ENCODE measurements at regions not wholly inside any gene's neighbourhood (a gene's known extent, or its start where the extent isn't known, plus 50 kb on each side); places are given as distances from the start of the nearest gene placed in this dataset.
"Not testable (repeated sequence)": the region's sequence is repeated elsewhere in the genome, so short reads cannot be mapped to it uniquely, and the experiment has no call there.

DNA sequence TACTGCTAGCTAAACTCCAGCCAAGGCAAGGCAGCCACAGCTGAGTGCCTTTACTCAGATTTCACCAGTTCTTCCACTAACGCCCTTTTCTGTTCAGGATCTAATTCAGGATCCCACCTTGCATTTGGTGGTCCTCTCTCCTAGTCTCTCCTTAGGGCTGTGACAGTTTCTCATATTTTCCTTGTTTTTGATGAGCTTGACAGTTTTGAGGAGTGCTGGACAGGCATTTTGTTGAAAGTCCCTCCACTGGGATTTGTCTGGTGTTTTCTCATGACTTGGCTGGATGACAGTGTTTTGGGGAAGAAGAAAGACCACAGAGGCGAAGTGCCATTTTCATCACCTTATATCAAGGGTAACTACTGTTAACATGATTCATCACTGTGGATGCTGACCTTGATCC is 162.3 kb upstream of the TSC22D1 start:
- H3K9me3 ChIP-seq (ENCODE audit: control insufficient read depth, low read length, poor library complexity, severe bottlenecking) = no peaks in the 10 kb centered on the region
- no peak overlapping the region for H3K27ac Mint-ChIP-seq
- H3K4me1 Mint-ChIP-seq = no peaks in the 10 kb centered on the region
- DNase-seq (no peak), ATAC-seq (no peak)
- H3K36me3 Mint-ChIP-seq (ENCODE audit: low read depth) = no peaks in the 10 kb centered on the region
- no peak overlapping the region for H3K4me3 Mint-ChIP-seq
- H3K27me3 Mint-ChIP-seq = peaks cover 6% of the 10 kb centered on the region

DNA sequence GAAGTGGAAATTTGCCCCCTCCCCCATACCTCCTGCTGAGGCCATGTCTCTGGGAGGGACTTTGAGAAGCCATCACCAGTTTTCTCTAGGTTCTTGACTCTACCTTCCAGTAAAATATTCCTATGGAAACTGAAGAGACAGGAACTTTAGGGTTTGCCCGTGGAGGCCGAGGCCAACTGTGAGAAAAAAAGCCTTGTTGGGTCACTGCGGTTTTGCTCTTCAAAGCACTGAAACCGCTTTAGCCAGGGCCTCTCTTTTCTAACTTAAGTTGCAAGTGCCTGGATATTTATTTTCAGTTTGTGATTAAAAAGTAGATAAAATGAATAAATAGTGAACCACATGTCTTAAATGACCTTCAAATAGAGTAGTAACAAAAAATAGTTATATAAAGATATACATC is 159.7 kb upstream of the TSC22D1 start:
- no peak for DNase-seq
- peaks cover 16% of the 10 kb centered on the region for H3K27me3 Mint-ChIP-seq
- H3K36me3 Mint-ChIP-seq (ENCODE audit: low read depth) = no peaks in the 10 kb centered on the region
- no peak for ATAC-seq
- H3K9me3 ChIP-seq (ENCODE audit: control insufficient read depth, low read length, poor library complexity, severe bottlenecking) = no peaks in the 10 kb centered on the region
- H3K4me1 Mint-ChIP-seq = no peaks in the 10 kb centered on the region
- no peak overlapping the region for H3K4me3 Mint-ChIP-seq
- no peak overlapping the region for H3K27ac Mint-ChIP-seq

DNA sequence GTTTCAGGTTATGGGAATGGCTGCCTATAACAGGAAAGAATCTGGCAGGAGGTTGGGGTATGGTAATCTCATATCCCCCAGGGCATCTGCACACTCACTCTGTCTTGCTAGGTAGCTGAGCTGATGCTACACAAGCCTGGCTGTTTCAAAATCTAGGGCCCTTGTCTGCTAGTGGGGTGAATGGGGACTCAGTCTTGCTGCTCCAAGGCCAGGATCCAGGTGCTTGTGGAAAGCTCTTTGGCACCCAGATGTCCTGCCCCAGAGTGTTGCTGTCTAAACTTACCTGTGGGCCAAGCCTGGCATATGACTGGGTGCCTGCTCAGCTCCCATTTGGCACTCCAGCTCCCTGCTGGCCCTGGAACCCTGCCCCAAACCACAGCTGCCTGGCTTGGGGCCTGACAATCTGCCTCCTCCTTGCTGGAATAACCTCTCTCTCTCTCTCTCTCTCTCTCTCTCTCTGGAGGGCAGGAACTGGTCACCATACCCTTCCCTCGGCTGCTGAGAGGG is 158.1 kb upstream of the TSC22D1 start:
- ATAC-seq = no peak
- no peak overlapping the region for H3K27ac Mint-ChIP-seq
- DNase-seq = no peak
- no peaks in the 10 kb centered on the region for H3K4me1 Mint-ChIP-seq
- H3K27me3 Mint-ChIP-seq = peaks cover 16% of the 10 kb centered on the region
- H3K4me3 Mint-ChIP-seq = no peak overlapping the region
- no peaks in the 10 kb centered on the region for H3K9me3 ChIP-seq (ENCODE audit: control insufficient read depth, low read length, poor library complexity, severe bottlenecking)
- H3K36me3 Mint-ChIP-seq (ENCODE audit: low read depth) = no peaks in the 10 kb centered on the region

DNA sequence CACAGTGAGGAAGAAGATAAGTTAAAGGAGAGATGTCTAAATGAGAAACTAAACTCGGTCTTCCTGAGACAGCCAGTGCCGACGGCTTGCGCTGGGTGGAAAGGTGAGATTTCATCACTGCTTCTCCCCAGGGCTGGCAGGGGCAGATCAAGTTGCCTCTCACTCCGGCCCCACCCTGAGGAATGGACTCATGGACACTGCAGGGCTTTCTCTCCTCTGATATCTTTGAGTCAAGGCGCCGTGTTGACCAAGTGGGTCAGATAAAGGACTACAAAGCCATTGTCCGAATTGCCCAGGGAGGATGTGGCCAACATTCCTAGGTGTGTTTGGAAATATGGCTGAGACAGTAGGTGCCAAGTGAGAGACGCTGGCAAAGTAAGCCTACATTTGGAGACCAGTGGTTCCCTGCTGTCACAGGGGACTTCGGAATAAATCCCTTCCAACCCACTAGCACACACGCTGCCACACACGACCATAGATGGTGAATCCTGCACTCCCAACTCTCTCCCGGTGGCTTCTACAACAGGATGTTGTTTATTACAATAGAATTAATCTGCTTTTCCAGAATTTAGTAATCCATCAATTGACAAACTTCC is 156.5 kb upstream of the TSC22D1 start:
- ATAC-seq = no peak
- no peak for DNase-seq
- Mint-ChIP-seq H3K4me3 (no peak overlapping the region), H3K4me1 (no peaks in the 10 kb centered on the region), H3K36me3 (ENCODE audit: low read depth) (no peaks in the 10 kb centered on the region), H3K27me3 (peaks cover 24% of the 10 kb centered on the region), H3K27ac (no peak overlapping the region)
- H3K9me3 ChIP-seq (ENCODE audit: control insufficient read depth, low read length, poor library complexity, severe bottlenecking) = no peaks in the 10 kb centered on the region

DNA sequence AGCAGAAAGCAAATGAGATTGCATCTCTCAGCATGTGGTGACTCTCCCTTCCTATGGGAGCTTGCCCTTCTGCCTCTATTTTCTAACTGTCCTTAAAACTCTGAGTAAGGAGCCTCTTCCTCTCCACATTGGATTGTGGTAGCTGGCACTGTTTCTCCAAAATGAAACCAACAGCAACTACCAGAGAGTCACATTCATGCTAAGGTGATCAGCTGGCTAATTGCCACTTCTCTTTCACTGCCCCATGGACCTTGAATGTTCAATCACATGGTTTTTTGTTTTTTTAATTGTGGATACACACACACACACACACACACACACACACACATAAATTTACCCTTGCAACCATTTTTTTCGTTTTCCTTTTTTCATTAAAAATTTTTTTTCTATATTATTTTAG is 154.7 kb upstream of the TSC22D1 start:
- Mint-ChIP-seq H3K4me3 (no peak overlapping the region), H3K27me3 (peaks cover 36% of the 10 kb centered on the region), H3K27ac (no peak overlapping the region), H3K4me1 (no peaks in the 10 kb centered on the region), H3K36me3 (ENCODE audit: low read depth) (no peaks in the 10 kb centered on the region)
- H3K9me3 ChIP-seq (ENCODE audit: control insufficient read depth, low read length, poor library complexity, severe bottlenecking) = no peaks in the 10 kb centered on the region
- DNase-seq (no peak), ATAC-seq (no peak)

DNA sequence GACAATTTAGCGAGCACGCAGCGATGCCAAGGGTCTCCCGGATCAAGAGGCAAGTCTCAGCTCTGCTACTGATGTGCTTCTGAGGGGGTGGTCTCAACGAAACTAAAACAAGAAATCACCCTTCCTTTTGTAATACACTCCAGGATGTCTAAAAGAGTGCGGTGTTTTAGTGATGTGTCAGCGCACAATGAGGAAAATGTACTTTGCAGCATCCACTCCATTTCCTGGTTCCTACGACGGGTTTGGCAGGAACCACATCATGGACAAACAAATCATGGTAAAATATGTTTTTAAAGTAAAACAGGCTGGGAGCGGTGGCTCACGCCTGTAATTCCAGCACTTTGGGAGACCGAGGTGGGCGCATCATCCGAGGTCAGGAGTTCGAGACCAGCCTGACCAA is 154.0 kb upstream of the TSC22D1 start:
- no peak overlapping the region for H3K27ac Mint-ChIP-seq
- no peaks in the 10 kb centered on the region for H3K4me1 Mint-ChIP-seq
- H3K36me3 Mint-ChIP-seq (ENCODE audit: low read depth) = no peaks in the 10 kb centered on the region
- H3K27me3 Mint-ChIP-seq = peaks cover 36% of the 10 kb centered on the region
- no peak overlapping the region for H3K4me3 Mint-ChIP-seq
- no peak for DNase-seq
- no peak for ATAC-seq
- H3K9me3 ChIP-seq (ENCODE audit: control insufficient read depth, low read length, poor library complexity, severe bottlenecking) = no peaks in the 10 kb centered on the region

DNA sequence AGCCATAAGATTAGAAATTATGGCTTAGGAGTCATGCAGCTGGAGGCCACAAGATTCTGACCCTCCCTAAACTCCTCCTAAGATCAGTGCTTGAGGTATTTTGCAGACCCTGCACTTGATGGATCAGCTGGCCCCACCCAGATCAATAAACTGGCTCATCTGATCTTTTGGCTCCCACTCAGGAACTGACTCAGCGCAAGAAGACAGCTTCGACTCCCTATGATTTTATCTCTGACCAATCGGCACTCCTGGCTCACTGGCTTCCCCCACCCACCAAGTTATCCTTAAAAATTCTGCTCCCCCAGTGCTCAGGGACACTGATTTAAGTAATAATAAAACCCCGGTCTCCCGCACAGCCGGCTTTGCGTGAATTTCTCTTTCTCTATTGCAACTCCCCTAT is 151.5 kb upstream of the TSC22D1 start:
- H3K27ac Mint-ChIP-seq; DNase-seq; H3K9me3 ChIP-seq (ENCODE audit: control insufficient read depth, low read length, poor library complexity, severe bottlenecking); H3K4me3 Mint-ChIP-seq; H3K4me1 Mint-ChIP-seq; ATAC-seq; H3K36me3 Mint-ChIP-seq (ENCODE audit: low read depth): not testable (repeated sequence)
- peaks cover 24% of the 10 kb centered on the region for H3K27me3 Mint-ChIP-seq

DNA sequence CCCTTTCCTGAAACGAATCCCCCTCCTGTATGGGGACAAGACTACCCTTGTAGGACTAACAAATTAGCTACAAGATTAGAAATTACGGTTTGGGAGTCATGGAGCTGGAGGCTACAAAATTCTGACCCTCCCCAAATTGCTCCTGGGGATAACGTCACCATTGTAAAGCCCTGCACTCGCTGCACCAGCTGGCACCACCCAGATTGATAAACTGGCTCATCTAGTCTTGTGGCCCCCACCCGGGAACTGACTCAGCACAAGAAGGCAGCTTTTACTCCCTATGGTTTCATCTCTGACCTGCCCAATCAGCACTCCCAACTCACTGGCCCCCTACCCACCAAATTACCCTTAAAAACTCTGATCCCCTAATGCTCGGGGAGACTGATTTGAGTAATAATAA is 150.6 kb upstream of the TSC22D1 start:
- Mint-ChIP-seq H3K36me3 (ENCODE audit: low read depth) (no peaks in the 10 kb centered on the region), H3K4me3 (no peak overlapping the region), H3K27ac (no peak overlapping the region), H3K27me3 (peaks cover 20% of the 10 kb centered on the region), H3K4me1 (no peaks in the 10 kb centered on the region)
- ATAC-seq (no peak), DNase-seq (no peak)
- no peaks in the 10 kb centered on the region for H3K9me3 ChIP-seq (ENCODE audit: control insufficient read depth, low read length, poor library complexity, severe bottlenecking)

DNA sequence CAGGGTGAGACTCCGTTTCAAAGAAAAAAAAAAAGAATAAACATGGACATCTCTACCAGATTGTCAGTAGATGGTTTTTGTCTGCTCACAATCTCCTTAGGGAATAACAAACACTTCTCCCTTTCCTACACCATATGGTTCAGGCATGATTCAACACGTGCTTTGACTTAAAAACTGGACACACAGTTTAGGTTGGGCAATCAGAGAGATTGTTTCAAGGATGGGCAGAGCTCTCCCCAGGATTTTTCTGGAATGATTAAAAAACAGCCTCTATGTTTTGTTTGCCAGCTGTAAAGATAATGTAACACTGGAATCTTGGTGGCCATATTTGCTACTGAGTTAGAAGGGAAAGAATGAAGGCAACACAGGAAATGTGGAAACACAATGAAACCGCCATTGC is 150.1 kb upstream of the TSC22D1 start:
- no peak for DNase-seq
- Mint-ChIP-seq H3K27me3 (peaks cover 20% of the 10 kb centered on the region), H3K27ac (no peak overlapping the region), H3K36me3 (ENCODE audit: low read depth) (no peaks in the 10 kb centered on the region), H3K4me3 (no peak overlapping the region), H3K4me1 (no peaks in the 10 kb centered on the region)
- no peaks in the 10 kb centered on the region for H3K9me3 ChIP-seq (ENCODE audit: control insufficient read depth, low read length, poor library complexity, severe bottlenecking)
- no peak for ATAC-seq

DNA sequence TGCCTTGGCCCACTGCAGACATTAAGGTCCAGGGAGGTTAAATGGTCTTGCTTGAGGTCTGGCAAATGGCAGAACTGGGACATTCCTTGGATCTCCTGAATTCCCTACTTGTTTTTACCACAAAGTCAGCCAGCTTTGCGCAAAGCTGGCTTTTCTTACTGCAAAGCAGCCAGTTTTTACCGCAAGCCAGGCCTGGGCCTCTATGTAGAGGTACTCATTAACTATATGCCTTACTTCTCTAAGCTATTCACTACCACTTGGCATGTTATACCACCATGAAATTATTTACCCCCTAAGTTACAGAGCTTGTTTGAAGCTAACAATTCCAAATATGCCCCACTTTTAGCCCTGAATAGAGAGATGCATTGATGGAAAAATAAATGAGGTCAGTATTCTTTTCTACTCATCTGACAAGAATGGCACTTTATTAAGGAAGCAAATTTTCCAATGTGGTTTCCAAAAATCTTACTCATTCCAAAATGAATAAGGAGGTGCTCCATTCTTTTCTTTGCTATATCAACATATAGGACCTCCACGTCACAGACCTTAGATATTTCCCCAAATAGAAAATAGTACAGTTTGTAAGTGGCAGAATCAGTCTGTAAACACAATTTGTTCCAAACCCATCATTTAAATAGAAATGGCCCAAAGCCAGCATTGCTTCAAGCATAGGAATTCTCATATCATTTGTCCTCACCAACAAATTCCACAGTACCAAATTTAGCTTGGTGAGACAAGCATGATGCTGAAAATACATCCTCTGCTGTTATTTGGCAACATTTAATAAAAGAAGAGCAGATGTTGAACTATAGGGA is 143.9 kb upstream of the TSC22D1 start:
- no peaks in the 10 kb centered on the region for H3K9me3 ChIP-seq (ENCODE audit: control insufficient read depth, low read length, poor library complexity, severe bottlenecking)
- Mint-ChIP-seq H3K4me3 (no peak overlapping the region), H3K27ac (no peak overlapping the region), H3K27me3 (no peaks in the 10 kb centered on the region), H3K36me3 (ENCODE audit: low read depth) (no peaks in the 10 kb centered on the region), H3K4me1 (no peaks in the 10 kb centered on the region)
- ATAC-seq = no peak
- DNase-seq = no peak

DNA sequence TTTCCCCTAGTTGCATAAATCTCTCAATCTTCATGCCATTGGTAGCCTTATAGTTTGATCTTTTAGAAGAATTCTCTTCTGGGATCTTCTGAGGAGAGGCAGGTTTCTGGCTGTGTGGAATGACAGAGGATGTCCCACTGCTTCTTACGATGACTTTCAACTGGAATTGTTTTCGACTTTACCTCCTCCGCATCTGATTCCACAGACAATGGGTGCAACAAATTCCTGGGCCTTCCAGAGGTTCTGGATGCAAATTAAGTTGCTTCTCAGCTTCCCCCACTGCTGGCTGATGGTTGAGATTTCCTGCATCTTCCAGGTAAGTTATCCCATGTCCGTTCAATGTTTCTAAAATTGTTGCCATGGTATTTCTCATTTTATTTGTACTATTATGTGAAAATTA is 142.3 kb upstream of the TSC22D1 start:
- ATAC-seq = no peak
- no peak for DNase-seq
- Mint-ChIP-seq H3K36me3 (ENCODE audit: low read depth) (no peaks in the 10 kb centered on the region), H3K27me3 (no peaks in the 10 kb centered on the region), H3K4me1 (no peaks in the 10 kb centered on the region), H3K27ac (no peak overlapping the region), H3K4me3 (no peak overlapping the region)
- H3K9me3 ChIP-seq (ENCODE audit: control insufficient read depth, low read length, poor library complexity, severe bottlenecking) = no peaks in the 10 kb centered on the region

DNA sequence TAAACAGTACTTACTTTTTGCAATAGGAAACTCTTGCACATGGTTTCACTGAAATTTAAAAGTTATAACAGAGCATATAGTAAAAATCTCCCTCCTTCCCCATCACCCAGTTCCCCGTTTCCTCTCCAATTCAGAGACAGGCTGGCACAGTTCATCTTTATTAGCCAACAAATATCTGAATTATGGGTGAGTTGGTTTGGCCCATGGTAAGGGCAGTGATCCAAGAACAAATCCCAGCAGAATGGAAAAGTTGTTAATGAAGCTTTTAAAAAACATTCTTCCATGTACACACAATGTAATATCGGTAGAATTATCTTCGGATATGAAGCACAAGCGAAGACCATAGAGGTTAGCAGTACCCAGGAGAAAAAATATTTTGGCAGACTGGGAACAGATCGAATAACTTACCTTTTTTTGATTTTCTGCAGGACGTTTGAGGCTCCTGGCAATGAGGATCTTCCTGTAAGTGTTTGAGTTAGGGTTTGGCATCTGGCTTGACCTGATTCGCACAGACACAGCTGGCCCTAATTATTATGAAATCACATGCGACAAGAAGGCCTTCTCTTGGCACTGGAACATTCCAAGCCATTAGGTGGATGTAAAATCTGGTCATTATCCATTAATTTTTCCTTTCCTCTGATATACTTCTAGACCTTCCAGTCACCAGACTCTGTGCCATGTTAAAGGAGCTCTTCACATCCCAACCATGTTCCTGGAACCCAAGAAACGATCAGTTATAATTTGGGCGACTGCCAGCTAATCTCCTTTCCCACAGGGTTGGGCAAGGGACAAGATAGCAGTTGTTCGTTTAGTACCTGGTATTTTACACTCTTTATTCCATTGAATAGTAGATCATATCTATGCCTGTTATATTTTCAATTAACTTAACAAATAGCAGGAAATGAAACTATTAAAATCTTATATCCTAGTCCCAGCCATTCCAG is 139.4 kb upstream of the TSC22D1 start:
- H3K4me3 Mint-ChIP-seq = no peak overlapping the region
- no peak for DNase-seq
- no peak for ATAC-seq
- no peaks in the 10 kb centered on the region for H3K36me3 Mint-ChIP-seq (ENCODE audit: low read depth)
- no peaks in the 10 kb centered on the region for H3K9me3 ChIP-seq (ENCODE audit: control insufficient read depth, low read length, poor library complexity, severe bottlenecking)
- H3K27ac Mint-ChIP-seq = no peak overlapping the region
- H3K27me3 Mint-ChIP-seq = no peaks in the 10 kb centered on the region
- no peaks in the 10 kb centered on the region for H3K4me1 Mint-ChIP-seq

DNA sequence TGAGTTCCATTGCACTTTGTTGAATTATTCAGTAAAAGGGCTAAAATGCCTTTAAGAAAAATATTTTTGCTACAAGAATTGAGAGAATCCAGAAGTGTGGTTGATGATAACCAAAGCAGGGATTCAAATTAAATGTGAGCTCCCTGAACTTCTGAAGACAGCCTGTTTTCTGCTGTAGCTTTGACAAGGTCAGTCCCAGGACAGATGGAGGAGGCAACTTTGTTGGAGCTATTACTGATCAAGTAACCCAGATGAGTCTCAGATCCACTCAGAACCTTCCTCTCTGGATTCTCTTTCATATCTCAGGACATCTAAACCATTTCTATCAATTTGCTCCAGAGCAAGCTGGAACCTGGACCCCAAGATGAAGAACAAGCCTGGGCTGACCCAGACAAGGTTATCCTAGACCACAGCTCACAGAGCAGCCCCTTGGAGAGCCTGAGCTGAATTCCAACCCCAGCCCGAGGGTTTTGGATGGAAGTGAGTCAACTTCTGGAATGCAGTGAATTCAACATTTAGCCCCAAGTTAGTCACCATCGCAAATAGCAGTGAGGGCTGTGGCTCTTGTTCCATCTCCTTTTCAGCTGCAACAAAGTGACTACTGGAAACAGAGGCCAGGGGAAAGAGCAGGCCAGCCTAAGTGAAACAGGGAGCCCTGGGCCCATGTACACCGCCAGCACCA is 137.8 kb upstream of the TSC22D1 start:
- H3K27ac Mint-ChIP-seq = no peak overlapping the region
- no peaks in the 10 kb centered on the region for H3K9me3 ChIP-seq (ENCODE audit: control insufficient read depth, low read length, poor library complexity, severe bottlenecking)
- no peaks in the 10 kb centered on the region for H3K4me1 Mint-ChIP-seq
- no peak for DNase-seq
- ATAC-seq = no peak
- H3K4me3 Mint-ChIP-seq = no peak overlapping the region
- H3K36me3 Mint-ChIP-seq (ENCODE audit: low read depth) = no peaks in the 10 kb centered on the region
- H3K27me3 Mint-ChIP-seq = no peaks in the 10 kb centered on the region
